Fibroblast of villous mesenchyme (primary cell): ENCODE measurements at regions not wholly inside any gene's neighbourhood (a gene's known extent, or its start where the extent isn't known, plus 50 kb on each side); places are given as distances from the start of the nearest gene placed in this dataset.
A peak's percentile ranks its signal among the peaks of the same experiment; 100 is the strongest.
"Not testable (repeated sequence)": the region's sequence is repeated elsewhere in the genome, so short reads cannot be mapped to it uniquely, and the experiment has no call there.

Experiments used
- DNase-seq: peaks from one replicate; pipeline ENCODE4 v3.0.0-alpha.2; 2010; ENCODE audit warnings: low read depth
- H3K4me3 ChIP-seq: 2 replicates; pipeline ENCODE4 v1.5.1; 2011; ENCODE audit warnings: low read depth, mild to moderate bottlenecking, low read length
- CTCF ChIP-seq: IDR thresholded peaks from 2 replicates; pipeline ENCODE4 v1.5.1; 2012; ENCODE audit warnings: low read depth, mild to moderate bottlenecking, low read length; ENCODE audit not compliant: insufficient read depth

- H3K4me3 ChIP-seq: no peak overlapping the region
- peak; percentile 33 for TF ChIP-seq CTCF
- DNase-seq: peak; percentile 3
These were observed 86.5 kb downstream of the MAGED4 start for GRCh38 chrX:52271206-52271605.

GRCh38 chrX:52277666-52278065, 91.2 kb upstream of the XAGE2 start:
- TF ChIP-seq CTCF: no peak
- DNase-seq: no peak
- no peak overlapping the region for H3K4me3 ChIP-seq

GRCh38 chrX:52280812-52281211, 88.0 kb upstream of the XAGE2 start:
- no peak overlapping the region for H3K4me3 ChIP-seq
- no peak for DNase-seq
- TF ChIP-seq CTCF: no peak

GRCh38 chrX:52284865-52285264, 84.0 kb upstream of the XAGE2 start:
- DNase-seq: no peak
- no peak for TF ChIP-seq CTCF
- no peak overlapping the region for H3K4me3 ChIP-seq

GRCh38 chrX:52298968-52299367, 69.9 kb upstream of the XAGE2 start:
- not testable (repeated sequence) for DNase-seq, H3K4me3 ChIP-seq

GRCh38 chrX:52308532-52308931, 60.3 kb upstream of the XAGE2 start:
- H3K4me3 ChIP-seq: not testable (repeated sequence)

More at GRCh38 chrX:52308532-52308931, 60.3 kb upstream of the XAGE2 start:
- not testable (repeated sequence) for DNase-seq
